ENCODE measurements at regions not wholly inside any gene's neighbourhood (a gene's known extent, or its start where the extent isn't known, plus 50 kb on each side); places are given as distances from the start of the nearest gene placed in this dataset.

DNA sequence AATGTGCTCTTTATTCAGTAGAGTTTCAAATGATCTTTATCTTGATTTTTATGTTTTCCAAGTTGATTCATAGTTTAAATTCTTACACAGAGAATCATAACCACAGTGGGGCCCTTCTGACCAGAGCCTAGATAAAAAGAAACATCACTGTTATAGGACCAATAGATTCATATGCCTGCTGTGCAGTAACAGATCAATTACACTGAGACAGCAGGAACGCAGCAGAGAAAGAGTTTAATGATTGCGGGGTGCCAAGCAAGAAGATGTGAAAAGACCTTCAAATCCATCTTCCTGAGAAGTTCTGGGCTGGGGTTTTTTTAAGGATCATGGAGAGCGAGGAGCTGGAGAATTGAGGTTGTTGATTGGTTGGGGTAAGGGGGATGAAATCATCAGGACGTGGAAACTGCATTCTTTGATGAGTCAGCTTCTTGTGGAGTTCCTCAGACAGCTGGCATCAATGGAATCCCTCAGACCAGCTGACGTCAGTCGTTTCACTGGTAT is 346.6 kb downstream of the TBC1D4 start:
- TF ChIP-seq CTCF (IDR thresholded peaks at IDR 0.05; ENCODE audit: low read depth, low read length, missing control alignments) = no peak
- DNase-seq (ENCODE audit: extremely low read depth, low read depth) = peak; percentile 69
- no peak overlapping the region for H3K4me3 ChIP-seq (replicated peaks; ENCODE audit: low read depth, low read length)

- TF ChIP-seq CTCF (IDR thresholded peaks at IDR 0.05; ENCODE audit: low read depth, low read length, missing control alignments) = no peak
- DNase-seq (ENCODE audit: extremely low read depth, low read depth) = no peak
- H3K4me3 ChIP-seq (replicated peaks; ENCODE audit: low read depth, low read length) = no peak overlapping the region
Observed at GRCh38 chr13:75132701-75133695, 349.0 kb downstream of the TBC1D4 start.

GRCh38 chr13:75129331-75129730 is 352.6 kb downstream of the TBC1D4 start:
- no peak for TF ChIP-seq CTCF (IDR thresholded peaks at IDR 0.05; ENCODE audit: low read depth, low read length, missing control alignments)
- H3K4me3 ChIP-seq (replicated peaks; ENCODE audit: low read depth, low read length) = no peak overlapping the region
- no peak for DNase-seq (ENCODE audit: extremely low read depth, low read depth)

- H3K4me3 ChIP-seq (replicated peaks; ENCODE audit: low read depth, low read length) = no peak overlapping the region
- no peak for TF ChIP-seq CTCF (IDR thresholded peaks at IDR 0.05; ENCODE audit: low read depth, low read length, missing control alignments)
- DNase-seq (ENCODE audit: extremely low read depth, low read depth) = no peak
Observed at GRCh38 chr13:75124415-75124814, 357.6 kb downstream of the TBC1D4 start.

DNA sequence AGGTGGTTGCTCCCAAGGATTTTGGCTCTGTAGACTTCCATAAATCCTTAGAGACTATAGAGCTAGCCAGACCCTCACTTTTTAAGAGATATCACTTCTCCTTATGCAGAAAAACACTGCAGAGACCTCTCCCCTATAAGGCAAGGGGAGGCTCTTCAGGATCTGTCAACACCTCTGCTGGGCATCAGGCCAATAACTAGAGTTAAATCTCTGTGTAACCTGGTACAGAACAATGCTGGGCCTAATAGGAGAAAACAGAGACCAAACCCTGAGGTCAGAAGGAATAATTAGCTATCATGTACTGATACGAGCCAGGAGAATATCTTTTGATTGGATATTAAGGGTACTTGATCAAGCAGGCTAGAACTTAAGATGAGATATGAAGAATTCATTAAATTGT is 358.5 kb downstream of the TBC1D4 start:
- H3K4me3 ChIP-seq (replicated peaks; ENCODE audit: low read depth, low read length) = no peak overlapping the region
- no peak for DNase-seq (ENCODE audit: extremely low read depth, low read depth)
- TF ChIP-seq CTCF (IDR thresholded peaks at IDR 0.05; ENCODE audit: low read depth, low read length, missing control alignments) = no peak

DNA sequence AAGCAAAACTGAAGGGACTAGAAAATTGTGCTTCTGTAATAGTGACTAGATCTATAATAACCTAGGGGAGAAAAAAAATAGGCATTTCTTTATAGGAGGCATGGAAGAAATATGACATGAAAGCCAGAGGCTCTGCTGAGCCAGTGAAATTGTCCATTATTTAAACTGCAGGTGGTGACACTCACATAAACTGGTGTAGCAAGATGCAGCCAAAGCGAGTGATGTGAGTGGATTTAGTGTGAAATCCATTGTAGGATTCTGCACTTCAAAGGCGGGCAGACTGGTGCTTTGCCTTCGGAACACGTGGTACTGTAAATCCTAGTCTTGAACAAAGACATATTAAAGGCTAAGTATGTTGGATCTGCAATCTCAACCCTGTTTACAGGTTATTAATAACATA is 361.9 kb downstream of the TBC1D4 start:
- no peak for TF ChIP-seq CTCF (IDR thresholded peaks at IDR 0.05; ENCODE audit: low read depth, low read length, missing control alignments)
- no peak overlapping the region for H3K4me3 ChIP-seq (replicated peaks; ENCODE audit: low read depth, low read length)
- DNase-seq (ENCODE audit: extremely low read depth, low read depth) = no peak
